Gastrocnemius medialis (tissue), 4 donors: ENCODE measurements at regions not wholly inside any gene's neighbourhood (a gene's known extent, or its start where the extent isn't known, plus 50 kb on each side); places are given as distances from the start of the nearest gene placed in this dataset.

Experiments
- POLR2A ChIP-seq, 2 donors: fragments of 450-650 bp; IDR thresholded peaks; one replicate each; pipeline ENCODE4 v1.6.1; 2017; ENCODE audit warnings: antibody characterized with exemption in 2 of 2, mild to moderate bottlenecking in 2 of 2, moderate library complexity in 2 of 2
- TF ChIP-seq, protein P1 (sequence below), 5 experiments: fragments of 450-650 bp in 3 of 5; fragments of 200-600 bp in 2 of 5; sonication (generic) in 2 of 5; IDR thresholded peaks in 4 of 5; conservative IDR thresholded peaks in 1 of 5; 1 replicate in 4 of 5; 2 replicates in 1 of 5; pipeline ENCODE4 v1.5.1; 2016 to 2019; ENCODE audit warnings: antibody characterized with exemption in 5 of 5, mild to moderate bottlenecking in 3 of 5, moderate library complexity in 3 of 5

DNA sequence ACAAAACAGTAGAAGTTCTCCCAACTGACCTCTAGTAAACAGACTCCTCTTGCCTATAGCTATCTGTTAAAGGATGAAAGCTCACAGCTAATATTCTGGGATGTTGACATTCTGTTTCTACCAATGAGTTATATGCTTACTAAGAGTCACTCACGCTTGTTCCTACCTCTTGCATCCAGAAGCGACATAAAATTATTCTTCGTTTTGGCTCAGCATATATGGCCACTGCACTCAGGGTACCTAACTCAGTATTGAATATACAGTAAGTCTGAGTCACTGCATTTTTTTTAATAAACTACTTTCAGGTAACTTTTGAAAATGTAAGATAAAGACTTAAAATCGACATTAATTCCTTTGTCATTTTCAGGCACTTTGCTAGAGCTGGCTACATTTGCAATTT lies 214.4 kb upstream of the STXBP5 start:
- TF ChIP-seq, protein P1, sequence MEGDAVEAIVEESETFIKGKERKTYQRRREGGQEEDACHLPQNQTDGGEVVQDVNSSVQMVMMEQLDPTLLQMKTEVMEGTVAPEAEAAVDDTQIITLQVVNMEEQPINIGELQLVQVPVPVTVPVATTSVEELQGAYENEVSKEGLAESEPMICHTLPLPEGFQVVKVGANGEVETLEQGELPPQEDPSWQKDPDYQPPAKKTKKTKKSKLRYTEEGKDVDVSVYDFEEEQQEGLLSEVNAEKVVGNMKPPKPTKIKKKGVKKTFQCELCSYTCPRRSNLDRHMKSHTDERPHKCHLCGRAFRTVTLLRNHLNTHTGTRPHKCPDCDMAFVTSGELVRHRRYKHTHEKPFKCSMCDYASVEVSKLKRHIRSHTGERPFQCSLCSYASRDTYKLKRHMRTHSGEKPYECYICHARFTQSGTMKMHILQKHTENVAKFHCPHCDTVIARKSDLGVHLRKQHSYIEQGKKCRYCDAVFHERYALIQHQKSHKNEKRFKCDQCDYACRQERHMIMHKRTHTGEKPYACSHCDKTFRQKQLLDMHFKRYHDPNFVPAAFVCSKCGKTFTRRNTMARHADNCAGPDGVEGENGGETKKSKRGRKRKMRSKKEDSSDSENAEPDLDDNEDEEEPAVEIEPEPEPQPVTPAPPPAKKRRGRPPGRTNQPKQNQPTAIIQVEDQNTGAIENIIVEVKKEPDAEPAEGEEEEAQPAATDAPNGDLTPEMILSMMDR (IDR thresholded peaks at IDR 0.05 in 4 of 5, conservative IDR thresholded peaks at IDR 0.05 in 1 of 5) = no peak
- TF ChIP-seq POLR2A (IDR thresholded peaks at IDR 0.05) = no peak
